ENCODE measurements at regions not wholly inside any gene's neighbourhood (a gene's known extent, or its start where the extent isn't known, plus 50 kb on each side); places are given as distances from the start of the nearest gene placed in this dataset.

GRCh38 chr10:128623776-128624175 lies 497.6 kb upstream of the MKI67 start:
- Histone ChIP-seq H3K9me3 (ENCODE audit: low read length) (no peaks in the 10 kb centered on the region), H3K9ac (ENCODE audit: insufficient read depth, low read depth, low read length) (no peak overlapping the region), H4K20me1 (ENCODE audit: insufficient read depth, low read length) (no peaks in the 10 kb centered on the region), H3K4me1 (ENCODE audit: insufficient read depth, low read length) (no peaks in the 10 kb centered on the region), H3K4me2 (ENCODE audit: low read depth, low read length) (no peak overlapping the region), H3K4me3 (replicated peaks in 1 of 3; ENCODE audit: insufficient read depth in 1 of 3, low read depth in 2 of 3, low read length in 3 of 3) (no peak overlapping the region), H3K79me2 (ENCODE audit: insufficient read depth, low read length) (no peaks in the 10 kb centered on the region), H3K36me3 (replicated peaks in 1 of 2; ENCODE audit: control insufficient read depth in 1 of 2, insufficient read depth in 2 of 2, low read length in 2 of 2) (no peaks in the 10 kb centered on the region), H3K27me3 (ENCODE audit: control insufficient read depth in 1 of 2, insufficient read depth in 2 of 2, low read length in 2 of 2) (peaks cover 0 to 42% of the 10 kb centered on the region in 2 experiments; a peak in 3 of 5 replicates), H2AFZ (ENCODE audit: low read length) (no peak overlapping the region), H3K27ac (ENCODE audit: extremely low read length, insufficient read depth, low read length) (no peak overlapping the region)
- DNase-seq (ENCODE audit: low spot score) = no peak
- CTCF ChIA-PET (ENCODE audit: low intra/inter-chr PET ratio, low total read pairs) = no interaction called here
- ATAC-seq = no peak
- no peak for FAIRE-seq
- BruUV-seq (replicated peaks) = no TSS peak
- intact Hi-C loops (cut with micrococcal nuclease; ENCODE audit: unreplicated experiment) (no loop called here), in situ Hi-C loops (cut with HindIII; ENCODE audit: extremely low pct_ligation_motif_present, low pct_unique_long_range_greater_than_20kb) (no loop called here)
- POLR2A ChIA-PET = no interaction called here
- 44% methylated on average over 15 of the region's 15 CpGs for WGBS (ENCODE audit: low lambda C conversion rate)
- no peak for TF ChIP-seq ZBTB38 (CRISPR knock-in tag; IDR thresholded peaks at IDR 0.05)
- TF ChIP-seq ZNF24 (IDR thresholded peaks at IDR 0.05) = no peak
- TF ChIP-seq ZNF746 (CRISPR knock-in tag; IDR thresholded peaks at IDR 0.05) = no peak
- no peak for TF ChIP-seq ZNF569 (CRISPR knock-in tag; IDR thresholded peaks at IDR 0.05; ENCODE audit: borderline replicate concordance)
- TF ChIP-seq ZNF792 (CRISPR knock-in tag; IDR thresholded peaks at IDR 0.05) = no peak
- TF ChIP-seq ZIK1 (CRISPR knock-in tag; IDR thresholded peaks at IDR 0.05; ENCODE audit: borderline replicate concordance, low read depth) = no peak
- no peak for TF ChIP-seq SSRP1 (CRISPR knock-in tag; IDR thresholded peaks at IDR 0.05)
- no peak for TF ChIP-seq SRY (CRISPR knock-in tag; IDR thresholded peaks at IDR 0.05)
- TF ChIP-seq PAXIP1 (CRISPR knock-in tag; conservative IDR thresholded peaks at IDR 0.05) = no peak
- TF ChIP-seq MAZ (IDR thresholded peaks at IDR 0.05; ENCODE audit: borderline replicate concordance, low read depth, low read length) = no peak
- no peak for TF ChIP-seq MAZ (CRISPR knock-in tag; IDR thresholded peaks at IDR 0.05; ENCODE audit: low read depth)
- no peak for TF ChIP-seq POGZ (CRISPR knock-in tag; IDR thresholded peaks at IDR 0.05)
- no peak for TF ChIP-seq UBTF (CRISPR knock-in tag; IDR thresholded peaks at IDR 0.05)
- no peak for TF ChIP-seq USF2 (IDR thresholded peaks at IDR 0.05; ENCODE audit: low read depth, low read length)
- no peak for TF ChIP-seq USF2 (CRISPR knock-in tag; IDR thresholded peaks at IDR 0.05; ENCODE audit: borderline replicate concordance)
- TF ChIP-seq E2F2 (CRISPR knock-in tag; IDR thresholded peaks at IDR 0.05; ENCODE audit: borderline replicate concordance) = no peak

Data from HepG2 (cell line).